ENCODE measurements at regions not wholly inside any gene's neighbourhood (a gene's known extent, or its start where the extent isn't known, plus 50 kb on each side); places are given as distances from the start of the nearest gene placed in this dataset.

DNA sequence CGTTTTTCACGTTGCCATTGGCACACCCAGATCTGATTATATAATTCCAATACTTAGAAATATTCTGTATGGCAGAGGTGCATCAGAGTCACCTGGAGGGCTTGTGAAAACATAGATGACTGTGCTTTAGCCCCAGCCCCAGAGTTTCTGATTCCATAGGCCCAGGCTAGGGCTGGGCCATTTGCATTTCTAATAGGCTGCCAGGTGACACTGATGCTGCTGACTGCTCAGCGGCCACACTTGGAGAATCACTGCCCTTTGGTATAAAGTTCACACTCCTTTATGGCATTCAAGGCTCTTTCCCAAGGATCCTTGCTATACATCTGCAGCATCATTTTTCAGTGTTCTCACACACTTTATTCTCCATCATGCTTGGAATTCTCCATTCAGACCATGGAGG, 137.1 kb downstream of the AKAP11 start:
- TF ChIP-seq POLR2AphosphoS5 (IDR thresholded peaks at IDR 0.05; ENCODE audit: low read depth, low read length) (no peak), TAF1 (IDR thresholded peaks at IDR 0.05; ENCODE audit: low read depth, low read length) (no peak)

Measured in GM12891 (cell line).